ENCODE measurements at regions not wholly inside any gene's neighbourhood (a gene's known extent, or its start where the extent isn't known, plus 50 kb on each side); places are given as distances from the start of the nearest gene placed in this dataset.

DNA sequence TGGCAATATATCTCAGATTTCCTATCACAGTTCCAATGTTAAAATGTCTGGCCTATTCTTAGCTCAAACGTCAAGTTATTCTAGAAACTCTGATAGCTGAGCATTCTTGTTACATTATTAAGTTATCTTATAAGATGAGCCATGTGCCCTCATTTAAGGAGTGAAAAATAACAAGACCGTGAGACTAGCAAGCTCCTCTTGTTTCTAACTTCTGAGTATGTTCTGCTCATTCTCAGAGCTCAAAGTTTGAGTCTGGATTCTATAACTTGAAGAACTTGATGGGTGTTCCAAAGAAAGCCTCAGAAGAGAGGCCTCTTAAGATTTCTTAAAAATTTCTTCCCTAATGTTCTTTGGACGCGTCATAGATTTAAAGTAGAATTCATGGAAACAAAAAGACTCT, 215.2 kb downstream of the HTR7 start:
- TF ChIP-seq, protein P1, sequence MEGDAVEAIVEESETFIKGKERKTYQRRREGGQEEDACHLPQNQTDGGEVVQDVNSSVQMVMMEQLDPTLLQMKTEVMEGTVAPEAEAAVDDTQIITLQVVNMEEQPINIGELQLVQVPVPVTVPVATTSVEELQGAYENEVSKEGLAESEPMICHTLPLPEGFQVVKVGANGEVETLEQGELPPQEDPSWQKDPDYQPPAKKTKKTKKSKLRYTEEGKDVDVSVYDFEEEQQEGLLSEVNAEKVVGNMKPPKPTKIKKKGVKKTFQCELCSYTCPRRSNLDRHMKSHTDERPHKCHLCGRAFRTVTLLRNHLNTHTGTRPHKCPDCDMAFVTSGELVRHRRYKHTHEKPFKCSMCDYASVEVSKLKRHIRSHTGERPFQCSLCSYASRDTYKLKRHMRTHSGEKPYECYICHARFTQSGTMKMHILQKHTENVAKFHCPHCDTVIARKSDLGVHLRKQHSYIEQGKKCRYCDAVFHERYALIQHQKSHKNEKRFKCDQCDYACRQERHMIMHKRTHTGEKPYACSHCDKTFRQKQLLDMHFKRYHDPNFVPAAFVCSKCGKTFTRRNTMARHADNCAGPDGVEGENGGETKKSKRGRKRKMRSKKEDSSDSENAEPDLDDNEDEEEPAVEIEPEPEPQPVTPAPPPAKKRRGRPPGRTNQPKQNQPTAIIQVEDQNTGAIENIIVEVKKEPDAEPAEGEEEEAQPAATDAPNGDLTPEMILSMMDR (IDR thresholded peaks at IDR 0.05), result no peak
- TF ChIP-seq EZH2 (IDR thresholded peaks at IDR 0.05; ENCODE audit: borderline replicate concordance, insufficient read depth, low read depth, low read length, poor library complexity, severe bottlenecking), result no peak

All from B cell (primary cell).